Kidney epithelial cell (primary cell): ENCODE measurements at regions not wholly inside any gene's neighbourhood (a gene's known extent, or its start where the extent isn't known, plus 50 kb on each side); places are given as distances from the start of the nearest gene placed in this dataset.

ENCODE experiments used
- DNase-seq: peaks from one replicate; pipeline ENCODE4 v3.0.0-alpha.2; 2010; ENCODE audit warnings: low read depth
- H3K27me3 ChIP-seq: 2 replicates; pipeline ENCODE4 v1.6.0; 2011; ENCODE audit warnings: low read length; ENCODE audit not compliant: control insufficient read depth, insufficient read depth
- H3K36me3 ChIP-seq: 2 replicates; pipeline ENCODE4 v1.5.1; 2011; ENCODE audit warnings: low read length; ENCODE audit not compliant: control insufficient read depth, insufficient read depth
- H3K4me3 ChIP-seq: 2 replicates; pipeline ENCODE4 v1.5.1; 2011; ENCODE audit warnings: low read depth, mild to moderate bottlenecking, control low read depth, low read length
- TF ChIP-seq, protein P1 (sequence below): IDR thresholded peaks from 2 replicates; pipeline ENCODE4 v1.5.1; 2011; ENCODE audit warnings: mild to moderate bottlenecking, moderate library complexity, low read length, control low read depth, inconsistent platforms; ENCODE audit not compliant: insufficient read depth, poor library complexity, severe bottlenecking

DNA sequence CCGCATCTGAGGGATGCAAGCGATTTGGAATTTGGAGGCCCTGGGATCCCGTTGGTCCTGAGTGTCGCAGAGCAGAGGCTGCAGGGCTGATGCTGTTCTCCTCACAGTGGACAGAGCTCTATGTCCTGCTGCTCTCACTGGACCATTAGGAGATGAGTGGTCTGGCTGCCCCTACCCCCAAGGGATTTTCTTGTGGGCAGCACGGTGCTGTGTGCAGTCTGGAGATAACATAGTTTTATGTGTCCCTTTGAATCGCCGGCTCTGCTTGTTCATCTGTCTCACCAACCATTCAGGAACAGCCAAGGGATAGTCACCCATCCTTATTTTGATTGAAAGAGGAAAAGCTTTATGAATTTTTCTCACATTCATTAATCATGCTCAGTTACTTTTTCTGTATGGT, 49.9 kb downstream of the CHRM3 start:
- no peak for DNase-seq
- Histone ChIP-seq H3K4me3 (no peak overlapping the region), H3K27me3 (no peaks in the 10 kb centered on the region), H3K36me3 (no peaks in the 10 kb centered on the region)
- TF ChIP-seq, protein P1, sequence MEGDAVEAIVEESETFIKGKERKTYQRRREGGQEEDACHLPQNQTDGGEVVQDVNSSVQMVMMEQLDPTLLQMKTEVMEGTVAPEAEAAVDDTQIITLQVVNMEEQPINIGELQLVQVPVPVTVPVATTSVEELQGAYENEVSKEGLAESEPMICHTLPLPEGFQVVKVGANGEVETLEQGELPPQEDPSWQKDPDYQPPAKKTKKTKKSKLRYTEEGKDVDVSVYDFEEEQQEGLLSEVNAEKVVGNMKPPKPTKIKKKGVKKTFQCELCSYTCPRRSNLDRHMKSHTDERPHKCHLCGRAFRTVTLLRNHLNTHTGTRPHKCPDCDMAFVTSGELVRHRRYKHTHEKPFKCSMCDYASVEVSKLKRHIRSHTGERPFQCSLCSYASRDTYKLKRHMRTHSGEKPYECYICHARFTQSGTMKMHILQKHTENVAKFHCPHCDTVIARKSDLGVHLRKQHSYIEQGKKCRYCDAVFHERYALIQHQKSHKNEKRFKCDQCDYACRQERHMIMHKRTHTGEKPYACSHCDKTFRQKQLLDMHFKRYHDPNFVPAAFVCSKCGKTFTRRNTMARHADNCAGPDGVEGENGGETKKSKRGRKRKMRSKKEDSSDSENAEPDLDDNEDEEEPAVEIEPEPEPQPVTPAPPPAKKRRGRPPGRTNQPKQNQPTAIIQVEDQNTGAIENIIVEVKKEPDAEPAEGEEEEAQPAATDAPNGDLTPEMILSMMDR: no peak

GRCh38 chr1:239437822-239438221, 51.5 kb downstream of the CHRM3 start:
- no peaks in the 10 kb centered on the region for H3K27me3 ChIP-seq
- no peaks in the 10 kb centered on the region for H3K36me3 ChIP-seq
- DNase-seq: no peak
- no peak overlapping the region for H3K4me3 ChIP-seq
- TF ChIP-seq, protein P1: no peak

DNA sequence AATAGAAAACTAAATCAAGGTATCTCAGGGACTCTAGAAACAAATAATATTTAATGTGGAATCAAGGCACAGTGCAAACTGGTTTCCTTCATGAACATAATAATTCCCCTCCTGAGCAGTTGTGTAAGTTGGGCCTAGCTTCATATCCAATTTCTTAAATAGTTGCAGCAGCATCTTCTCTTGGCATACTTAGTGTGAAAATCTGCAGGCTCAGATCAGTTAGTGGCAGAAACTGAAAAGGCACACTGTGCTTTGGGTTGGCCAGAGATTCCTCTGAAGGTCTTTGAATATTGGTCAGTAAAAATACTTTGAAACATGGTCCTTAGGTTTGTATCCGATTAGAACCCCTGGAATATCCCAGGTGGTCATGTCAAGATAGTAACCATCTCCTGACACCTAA, 52.5 kb downstream of the CHRM3 start:
- TF ChIP-seq, protein P1: no peak
- Histone ChIP-seq H3K27me3 (no peaks in the 10 kb centered on the region), H3K4me3 (no peak overlapping the region), H3K36me3 (no peaks in the 10 kb centered on the region)
- no peak for DNase-seq

DNA sequence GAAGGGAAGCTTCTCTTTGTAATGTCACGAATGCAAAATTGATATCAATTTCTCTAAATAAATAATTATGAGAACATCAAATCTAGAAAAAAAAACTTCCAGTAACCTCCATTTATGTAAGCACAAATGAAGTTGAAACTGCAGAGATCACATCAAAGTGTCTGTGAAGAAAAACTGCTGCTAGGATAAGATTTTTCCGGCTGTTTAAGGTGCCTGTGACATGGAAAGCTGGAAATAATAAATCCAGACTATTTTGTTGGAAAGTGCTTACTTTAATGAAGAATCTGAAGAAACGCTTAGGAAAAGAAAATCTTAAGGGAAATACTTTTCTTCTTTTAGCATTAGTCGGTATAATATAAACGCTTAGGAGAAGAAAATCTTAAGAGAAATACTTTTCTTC, 57.0 kb downstream of the CHRM3 start:
- DNase-seq: no peak
- TF ChIP-seq, protein P1: no peak
- no peaks in the 10 kb centered on the region for H3K36me3 ChIP-seq
- H3K4me3 ChIP-seq: no peak overlapping the region
- H3K27me3 ChIP-seq: no peaks in the 10 kb centered on the region

- TF ChIP-seq, protein P1: no peak
- no peaks in the 10 kb centered on the region for H3K36me3 ChIP-seq
- no peaks in the 10 kb centered on the region for H3K27me3 ChIP-seq
- H3K4me3 ChIP-seq: no peak overlapping the region
- no peak for DNase-seq
Measured at GRCh38 chr1:239446611-239447010, 60.2 kb downstream of the CHRM3 start.

- no peaks in the 10 kb centered on the region for H3K36me3 ChIP-seq
- DNase-seq: no peak
- H3K27me3 ChIP-seq: no peaks in the 10 kb centered on the region
- no peak overlapping the region for H3K4me3 ChIP-seq
- TF ChIP-seq, protein P1: no peak
Measured at GRCh38 chr1:239448911-239449310, 62.5 kb downstream of the CHRM3 start.
